SK-N-SH treated with all-trans-retinoic acid at 6 μM for 48 hours (cell line): ENCODE measurements at regions not wholly inside any gene's neighbourhood (a gene's known extent, or its start where the extent isn't known, plus 50 kb on each side); places are given as distances from the start of the nearest gene placed in this dataset.

Experiments
- CSDC2 ChIP-seq: fragments of 250-450 bp; sonication (Bioruptor Pico); IDR thresholded peaks from 2 replicates; pipeline ENCODE4 v1.5.0; 2020; ENCODE audit warnings: mild to moderate bottlenecking, moderate library complexity
- CSRNP3 ChIP-seq: fragments of 250-450 bp; sonication (Bioruptor Pico); IDR thresholded peaks from 2 replicates; pipeline ENCODE4 v1.5.1; 2021; ENCODE audit warnings: mild to moderate bottlenecking, moderate library complexity
- PPARA ChIP-seq: fragments of 250-450 bp; sonication (Bioruptor Pico); IDR thresholded peaks from 2 replicates; pipeline ENCODE4 v1.5.0; 2020; ENCODE audit warnings: mild to moderate bottlenecking, borderline replicate concordance
- TSHZ2 ChIP-seq: fragments of 250-450 bp; sonication (Bioruptor Pico); IDR thresholded peaks from 2 replicates; pipeline ENCODE4 v1.5.0; 2020; ENCODE audit warnings: mild to moderate bottlenecking, moderate library complexity
- ZFP30 ChIP-seq: fragments of 450-650 bp; formaldehyde crosslinking; IDR thresholded peaks from 2 replicates; pipeline ENCODE4 v1.5.0; 2022; ENCODE audit warnings: mild to moderate bottlenecking, moderate library complexity
- ZNF70 ChIP-seq: fragments of 450-650 bp; formaldehyde crosslinking; IDR thresholded peaks from 2 replicates; pipeline ENCODE4 v1.5.0; 2020; ENCODE audit warnings: mild to moderate bottlenecking, moderate library complexity

GRCh38 chrX:39541881-39542280, 555.9 kb downstream of the BCOR start:
- TF ChIP-seq CSDC2 (CRISPR knock-in tag), result no peak
- TF ChIP-seq ZNF70 (CRISPR knock-in tag), result no peak
- no peak for TF ChIP-seq CSRNP3 (CRISPR knock-in tag)
- TF ChIP-seq PPARA (CRISPR knock-in tag), result no peak
- TF ChIP-seq TSHZ2 (CRISPR knock-in tag), result no peak
- no peak for TF ChIP-seq ZFP30
